ENCODE measurements at regions not wholly inside any gene's neighbourhood (a gene's known extent, or its start where the extent isn't known, plus 50 kb on each side); places are given as distances from the start of the nearest gene placed in this dataset.

GRCh38 chr2:228876276-228876675 lies 394.8 kb downstream of the PID1 start:
- TF ChIP-seq POLR2A (IDR thresholded peaks at IDR 0.05) (no peak), CTCF (IDR thresholded peaks at IDR 0.05) (no peak)

Measured in right lobe of liver (tissue), 4 donors.